ENCODE measurements at regions not wholly inside any gene's neighbourhood (a gene's known extent, or its start where the extent isn't known, plus 50 kb on each side); places are given as distances from the start of the nearest gene placed in this dataset.

- no peaks in the 10 kb centered on the region for H3K4me1 Mint-ChIP-seq
- no peaks in the 10 kb centered on the region for H3K9me3 Mint-ChIP-seq
- no peak for DNase-seq
- H3K4me3 Mint-ChIP-seq = no peak overlapping the region
- Histone ChIP-seq H3K27ac (ENCODE audit: low read depth, low read length) (no peak overlapping the region), H3K9me3 (ENCODE audit: low read length) (no peaks in the 10 kb centered on the region), H3K4me3 (ENCODE audit: low read length) (no peak overlapping the region), H3K27me3 (ENCODE audit: insufficient read depth, low read length, poor library complexity, severe bottlenecking) (no peaks in the 10 kb centered on the region), H3K4me1 (ENCODE audit: insufficient read depth, low read length) (no peaks in the 10 kb centered on the region), H3K36me3 (ENCODE audit: insufficient read depth, low read length) (no peaks in the 10 kb centered on the region)
- ChIA-PET POLR2A (no interaction called here), CTCF (no interaction called here)
- H3K27me3 Mint-ChIP-seq = peaks cover 0 to 2% of the 10 kb centered on the region in 2 donors
- peak overlapping the region in 1 of 8 donors; percentile 15 for H3K27ac Mint-ChIP-seq
- H3K36me3 Mint-ChIP-seq = no peaks in the 10 kb centered on the region
These were observed 116.9 kb upstream of the PCGF5 start for GRCh38 chr10:91103384-91104192.

GRCh38 chr10:91104193-91105041, 116.0 kb upstream of the PCGF5 start:
- Mint-ChIP-seq H3K27me3 (peaks cover 0 to 2% of the 10 kb centered on the region in 2 donors), H3K9me3 (no peaks in the 10 kb centered on the region), H3K36me3 (no peaks in the 10 kb centered on the region), H3K27ac (peak overlapping the region in 2 of 8 donors; percentile 47 to 74), H3K4me3 (no peak overlapping the region), H3K4me1 (no peaks in the 10 kb centered on the region)
- Histone ChIP-seq H3K4me1 (ENCODE audit: insufficient read depth, low read length) (no peaks in the 10 kb centered on the region), H3K27ac (ENCODE audit: low read depth, low read length) (no peak overlapping the region), H3K27me3 (ENCODE audit: insufficient read depth, low read length, poor library complexity, severe bottlenecking) (no peaks in the 10 kb centered on the region), H3K9me3 (ENCODE audit: low read length) (no peaks in the 10 kb centered on the region), H3K36me3 (ENCODE audit: insufficient read depth, low read length) (no peaks in the 10 kb centered on the region), H3K4me3 (ENCODE audit: low read length) (no peak overlapping the region)
- no peak for DNase-seq
- POLR2A ChIA-PET = no interaction called here
- CTCF ChIA-PET = no interaction called here

GRCh38 chr10:91105269-91105668, 115.2 kb upstream of the PCGF5 start:
- H3K36me3 Mint-ChIP-seq = no peaks in the 10 kb centered on the region
- H3K4me3 ChIP-seq (ENCODE audit: low read length) = no peak overlapping the region
- no peaks in the 10 kb centered on the region for H3K27me3 ChIP-seq (ENCODE audit: insufficient read depth, low read length, poor library complexity, severe bottlenecking)
- H3K27ac Mint-ChIP-seq = no peak overlapping the region
- H3K4me1 ChIP-seq (ENCODE audit: insufficient read depth, low read length) = no peaks in the 10 kb centered on the region
- ChIA-PET POLR2A (no interaction called here), CTCF (no interaction called here)
- H3K4me3 Mint-ChIP-seq = no peak overlapping the region
- H3K4me1 Mint-ChIP-seq = no peaks in the 10 kb centered on the region
- no peaks in the 10 kb centered on the region for H3K36me3 ChIP-seq (ENCODE audit: insufficient read depth, low read length)
- H3K27me3 Mint-ChIP-seq = peaks cover 0 to 2% of the 10 kb centered on the region in 2 donors
- no peaks in the 10 kb centered on the region for H3K9me3 Mint-ChIP-seq
- no peaks in the 10 kb centered on the region for H3K9me3 ChIP-seq (ENCODE audit: low read length)
- H3K27ac ChIP-seq (ENCODE audit: low read depth, low read length) = no peak overlapping the region
- no peak for DNase-seq

- Mint-ChIP-seq H3K36me3 (no peaks in the 10 kb centered on the region), H3K27ac (no peak overlapping the region), H3K9me3 (no peaks in the 10 kb centered on the region), H3K4me3 (no peak overlapping the region), H3K4me1 (no peaks in the 10 kb centered on the region), H3K27me3 (peaks cover 0 to 2% of the 10 kb centered on the region in 2 donors)
- H3K36me3 ChIP-seq (ENCODE audit: insufficient read depth, low read length) = no peaks in the 10 kb centered on the region
- H3K4me3 ChIP-seq (ENCODE audit: low read length) = no peak overlapping the region
- no peaks in the 10 kb centered on the region for H3K27me3 ChIP-seq (ENCODE audit: insufficient read depth, low read length, poor library complexity, severe bottlenecking)
- ChIA-PET POLR2A (no interaction called here), CTCF (no interaction called here)
- no peak for DNase-seq
- H3K27ac ChIP-seq (ENCODE audit: low read depth, low read length) = no peak overlapping the region
- H3K9me3 ChIP-seq (ENCODE audit: low read length) = no peaks in the 10 kb centered on the region
- H3K4me1 ChIP-seq (ENCODE audit: insufficient read depth, low read length) = no peaks in the 10 kb centered on the region
These were observed 111.6 kb upstream of the PCGF5 start for GRCh38 chr10:91108820-91109219.

GRCh38 chr10:91111060-91111459, 109.4 kb upstream of the PCGF5 start:
- DNase-seq = no peak
- no peak overlapping the region for H3K27ac ChIP-seq (ENCODE audit: low read depth, low read length)
- Mint-ChIP-seq H3K27ac (no peak overlapping the region), H3K4me3 (no peak overlapping the region), H3K27me3 (no peaks in the 10 kb centered on the region), H3K9me3 (no peaks in the 10 kb centered on the region), H3K4me1 (no peaks in the 10 kb centered on the region), H3K36me3 (no peaks in the 10 kb centered on the region)
- no peaks in the 10 kb centered on the region for H3K9me3 ChIP-seq (ENCODE audit: low read length)
- H3K4me3 ChIP-seq (ENCODE audit: low read length) = no peak overlapping the region
- ChIA-PET CTCF (no interaction called here), POLR2A (no interaction called here)
- no peaks in the 10 kb centered on the region for H3K4me1 ChIP-seq (ENCODE audit: insufficient read depth, low read length)
- no peaks in the 10 kb centered on the region for H3K36me3 ChIP-seq (ENCODE audit: insufficient read depth, low read length)
- no peaks in the 10 kb centered on the region for H3K27me3 ChIP-seq (ENCODE audit: insufficient read depth, low read length, poor library complexity, severe bottlenecking)

- H3K27ac ChIP-seq (ENCODE audit: low read depth, low read length) = no peak overlapping the region
- DNase-seq = no peak
- Mint-ChIP-seq H3K27ac (no peak overlapping the region), H3K27me3 (no peaks in the 10 kb centered on the region), H3K4me3 (no peak overlapping the region), H3K36me3 (no peaks in the 10 kb centered on the region), H3K4me1 (no peaks in the 10 kb centered on the region), H3K9me3 (no peaks in the 10 kb centered on the region)
- ChIA-PET CTCF (interaction anchor here (1.5 kb wide), 1 partner anchor 110 kb away, joined by 3 read pairs; no protein-coding TSS in a partner anchor), POLR2A (interaction anchor here (0.5 kb wide), 1 partner anchor 14 kb away, joined by 3 read pairs; no protein-coding TSS in a partner anchor)
- H3K4me1 ChIP-seq (ENCODE audit: insufficient read depth, low read length) = no peaks in the 10 kb centered on the region
- H3K27me3 ChIP-seq (ENCODE audit: insufficient read depth, low read length, poor library complexity, severe bottlenecking) = no peaks in the 10 kb centered on the region
- no peak overlapping the region for H3K4me3 ChIP-seq (ENCODE audit: low read length)
- no peaks in the 10 kb centered on the region for H3K36me3 ChIP-seq (ENCODE audit: insufficient read depth, low read length)
- no peaks in the 10 kb centered on the region for H3K9me3 ChIP-seq (ENCODE audit: low read length)
These were observed 104.7 kb upstream of the PCGF5 start for GRCh38 chr10:91115618-91116390.

- ChIA-PET CTCF (interaction anchor here (1.5 kb wide), 1 partner anchor 112 kb away, joined by 3 read pairs; no protein-coding TSS in a partner anchor), POLR2A (no interaction called here)
- Mint-ChIP-seq H3K4me1 (no peaks in the 10 kb centered on the region), H3K36me3 (peaks cover 0 to under 1% (median 0%) of the 10 kb centered on the region in 3 donors), H3K4me3 (no peak overlapping the region), H3K27ac (no peak overlapping the region), H3K9me3 (no peaks in the 10 kb centered on the region), H3K27me3 (peaks cover 0 to 2% of the 10 kb centered on the region in 2 donors)
- DNase-seq = no peak
- no peaks in the 10 kb centered on the region for H3K9me3 ChIP-seq (ENCODE audit: low read length)
- no peak overlapping the region for H3K4me3 ChIP-seq (ENCODE audit: low read length)
- no peak overlapping the region for H3K27ac ChIP-seq (ENCODE audit: low read depth, low read length)
- no peaks in the 10 kb centered on the region for H3K36me3 ChIP-seq (ENCODE audit: insufficient read depth, low read length)
- no peaks in the 10 kb centered on the region for H3K27me3 ChIP-seq (ENCODE audit: insufficient read depth, low read length, poor library complexity, severe bottlenecking)
- H3K4me1 ChIP-seq (ENCODE audit: insufficient read depth, low read length) = no peaks in the 10 kb centered on the region
These were observed 103.0 kb upstream of the PCGF5 start for GRCh38 chr10:91117505-91117904.

GRCh38 chr10:91120348-91120747, 100.1 kb upstream of the PCGF5 start:
- no peak overlapping the region for H3K27ac Mint-ChIP-seq
- peaks cover 3 to 8% of the 10 kb centered on the region in 2 donors for H3K27me3 Mint-ChIP-seq
- Histone ChIP-seq H3K4me1 (ENCODE audit: insufficient read depth, low read length) (no peaks in the 10 kb centered on the region), H3K27me3 (ENCODE audit: insufficient read depth, low read length, poor library complexity, severe bottlenecking) (no peaks in the 10 kb centered on the region), H3K36me3 (ENCODE audit: insufficient read depth, low read length) (no peaks in the 10 kb centered on the region), H3K4me3 (ENCODE audit: low read length) (no peak overlapping the region), H3K9me3 (ENCODE audit: low read length) (no peaks in the 10 kb centered on the region), H3K27ac (ENCODE audit: low read depth, low read length) (no peak overlapping the region)
- H3K4me1 Mint-ChIP-seq = no peaks in the 10 kb centered on the region
- H3K4me3 Mint-ChIP-seq = no peak overlapping the region
- DNase-seq = no peak
- H3K36me3 Mint-ChIP-seq = peaks cover 0 to 2% (median 0%) of the 10 kb centered on the region in 3 donors
- ChIA-PET POLR2A (no interaction called here), CTCF (no interaction called here)
- no peaks in the 10 kb centered on the region for H3K9me3 Mint-ChIP-seq

Data from CD8-positive, alpha-beta memory T cell (primary cell).